HG02885 (cell line): ENCODE measurements at regions not wholly inside any gene's neighbourhood (a gene's known extent, or its start where the extent isn't known, plus 50 kb on each side); places are given as distances from the start of the nearest gene placed in this dataset.

Source experiments
- ATAC-seq: cut with Tn5 transposase; IDR thresholded peaks from one replicate; pipeline ENCODE4 v1.9.1; 2021; ENCODE audit warnings: mild to moderate bottlenecking; ENCODE audit not compliant: unreplicated experiment, poor library complexity

- ATAC-seq: no peak
These were observed 1423.6 kb downstream of the AACS start for GRCh38 chr12:126488806-126489205.

- ATAC-seq: no peak
These were observed 1426.9 kb downstream of the AACS start for GRCh38 chr12:126492181-126492580.

DNA sequence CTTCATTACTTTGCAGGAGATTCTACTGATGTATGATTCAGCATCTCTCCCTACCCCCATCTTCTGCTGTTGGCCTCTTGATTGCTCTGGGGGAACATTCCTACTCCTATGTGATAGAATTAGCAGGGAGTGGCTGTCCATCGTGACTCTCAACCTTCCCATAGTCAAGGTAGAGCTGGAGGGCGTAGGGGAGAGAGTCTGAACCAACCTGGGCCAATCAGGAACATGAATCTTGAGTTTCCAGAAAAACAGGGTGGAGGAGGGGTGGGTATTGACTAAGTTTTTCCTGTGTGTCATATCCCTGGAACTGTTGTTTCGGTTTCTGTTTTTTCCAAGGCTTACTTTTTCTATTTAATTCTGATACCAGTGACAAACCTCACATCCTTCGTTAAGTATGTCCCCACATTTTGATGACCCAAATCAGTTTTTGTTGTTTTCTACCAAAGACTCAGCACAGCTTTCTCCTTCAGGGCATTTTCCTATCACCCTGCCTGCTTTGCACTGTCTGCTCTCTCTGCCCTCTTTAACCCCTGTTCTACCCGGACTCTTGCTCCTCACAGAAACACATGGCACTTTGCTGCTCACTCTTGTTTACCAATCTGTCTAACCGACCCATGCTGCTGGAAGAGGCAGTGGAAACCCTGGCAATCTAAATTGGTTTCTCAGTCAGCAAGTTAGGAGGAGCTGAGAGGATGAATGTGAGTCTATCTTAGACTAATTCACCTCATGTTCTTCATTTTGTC lies 1428.3 kb downstream of the AACS start:
- ATAC-seq: no peak

- no peak for ATAC-seq
These were observed 1431.0 kb downstream of the AACS start for GRCh38 chr12:126496201-126496600.

GRCh38 chr12:126506426-126507182 lies 1441.4 kb downstream of the AACS start:
- no peak for ATAC-seq

DNA sequence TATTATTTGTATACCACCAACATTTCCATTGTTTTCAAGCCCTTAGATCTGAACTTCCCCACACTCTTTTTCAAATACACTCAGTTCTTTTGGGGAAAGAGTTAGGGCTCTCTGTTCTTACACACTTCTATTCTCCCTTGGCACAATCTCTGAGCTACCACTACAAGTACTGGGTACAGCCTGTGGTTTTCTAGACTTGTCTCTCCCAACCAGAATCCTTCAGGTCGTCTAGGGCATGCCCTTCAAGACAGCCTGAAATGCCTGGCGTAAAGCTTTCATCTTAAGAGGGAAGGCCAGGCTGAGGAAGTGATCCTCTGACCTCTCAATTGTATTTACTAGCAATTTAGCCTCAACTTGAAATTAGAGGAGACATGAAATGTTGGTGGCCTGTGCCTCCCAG lies 1442.0 kb downstream of the AACS start:
- no peak for ATAC-seq

- no peak for ATAC-seq
These were observed 1444.3 kb downstream of the AACS start for GRCh38 chr12:126509572-126509971.

DNA sequence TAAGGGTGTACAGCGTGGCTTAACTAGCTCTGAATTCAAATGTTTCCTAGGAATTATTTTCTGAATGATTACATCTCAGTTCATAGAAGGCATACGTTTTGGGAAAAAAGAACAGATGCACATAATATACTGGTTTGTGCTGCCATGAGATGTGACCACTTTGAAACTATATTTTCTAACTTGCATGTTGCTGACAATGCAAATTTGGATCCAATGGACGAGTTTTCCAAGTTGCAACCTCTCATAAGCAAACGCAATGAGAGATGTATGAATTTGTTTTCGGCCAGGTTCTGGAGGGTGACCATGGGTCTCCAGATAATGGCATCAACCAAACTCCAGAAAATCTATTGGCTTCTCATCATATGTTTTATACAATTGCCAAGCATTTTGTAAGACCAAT lies 1445.4 kb downstream of the AACS start:
- no peak for ATAC-seq

- no peak for ATAC-seq
These were observed 1448.0 kb downstream of the AACS start for GRCh38 chr12:126512916-126513913.

DNA sequence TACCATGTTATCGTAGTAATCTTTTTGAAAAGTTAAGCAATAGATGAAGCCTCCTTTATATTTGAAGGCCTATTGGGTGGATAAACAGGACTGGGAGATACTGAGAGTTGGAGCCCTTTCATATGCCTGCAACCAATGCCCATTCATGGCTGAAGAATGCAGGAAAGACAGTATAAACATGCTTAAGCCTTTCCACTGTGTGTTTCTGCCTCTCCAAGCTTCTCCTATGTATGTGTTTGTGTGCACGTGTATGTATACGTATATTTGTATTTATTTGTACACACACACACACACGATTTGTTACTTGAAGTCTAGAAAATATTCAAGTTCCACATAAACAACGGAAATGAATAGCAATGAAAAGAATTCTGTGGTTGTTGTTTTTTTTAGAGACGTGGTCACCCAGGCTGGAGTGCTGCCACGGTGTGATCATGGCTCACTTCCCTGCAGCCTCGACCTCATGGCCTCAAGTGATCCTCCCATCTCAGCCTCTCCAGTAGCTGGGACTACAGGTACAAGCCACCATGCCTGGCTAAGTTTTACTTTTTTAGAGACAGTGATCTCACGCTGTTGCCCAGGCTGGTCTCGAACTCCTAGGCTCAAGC lies 1453.5 kb downstream of the AACS start:
- no peak for ATAC-seq

GRCh38 chr12:126519833-126520232 lies 1454.6 kb downstream of the AACS start:
- no peak for ATAC-seq

DNA sequence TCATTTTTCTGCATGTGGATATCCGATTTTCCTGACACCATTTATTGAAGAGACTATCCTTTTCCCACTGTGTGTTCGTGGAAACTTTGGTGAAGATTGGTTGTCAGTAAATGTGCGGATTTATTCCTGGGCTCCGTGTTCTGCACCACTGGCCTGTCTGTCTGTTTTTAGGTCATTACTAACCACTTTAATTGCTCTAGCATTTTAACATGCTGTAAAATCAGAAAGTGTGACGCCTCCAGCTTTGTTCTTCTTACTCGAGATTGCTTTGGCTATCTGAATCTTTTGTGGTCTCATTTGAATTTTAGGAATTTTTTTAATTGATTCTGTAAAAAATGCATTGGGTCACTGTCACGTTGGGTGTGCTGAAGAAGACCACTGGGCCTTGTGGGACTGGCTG lies 1458.7 kb downstream of the AACS start:
- ATAC-seq: no peak

DNA sequence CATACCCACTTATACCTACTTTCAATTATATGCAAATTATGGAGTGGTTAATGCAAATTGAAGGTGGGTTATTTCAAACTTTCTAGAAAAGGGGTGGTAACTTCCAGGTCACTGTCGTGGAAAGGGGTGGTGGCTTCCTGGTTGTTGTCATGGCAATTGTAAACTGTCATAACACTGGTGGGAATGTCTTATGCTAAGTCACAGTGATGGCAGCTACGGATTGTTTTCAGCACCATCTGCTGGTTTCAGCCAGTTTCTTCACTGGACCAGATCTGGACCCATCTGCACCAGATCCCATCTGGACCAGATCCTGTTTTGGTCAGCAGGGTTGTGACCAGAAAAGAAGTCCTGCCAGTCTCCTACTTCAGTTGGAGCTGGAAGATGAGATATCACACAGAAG lies 1469.3 kb downstream of the AACS start:
- no peak for ATAC-seq

GRCh38 chr12:126534942-126535341 lies 1469.7 kb downstream of the AACS start:
- ATAC-seq: no peak

GRCh38 chr12:126535971-126536370 lies 1470.7 kb downstream of the AACS start:
- ATAC-seq: no peak

- no peak for ATAC-seq
These were observed 1472.8 kb downstream of the AACS start for GRCh38 chr12:126537961-126538530.

DNA sequence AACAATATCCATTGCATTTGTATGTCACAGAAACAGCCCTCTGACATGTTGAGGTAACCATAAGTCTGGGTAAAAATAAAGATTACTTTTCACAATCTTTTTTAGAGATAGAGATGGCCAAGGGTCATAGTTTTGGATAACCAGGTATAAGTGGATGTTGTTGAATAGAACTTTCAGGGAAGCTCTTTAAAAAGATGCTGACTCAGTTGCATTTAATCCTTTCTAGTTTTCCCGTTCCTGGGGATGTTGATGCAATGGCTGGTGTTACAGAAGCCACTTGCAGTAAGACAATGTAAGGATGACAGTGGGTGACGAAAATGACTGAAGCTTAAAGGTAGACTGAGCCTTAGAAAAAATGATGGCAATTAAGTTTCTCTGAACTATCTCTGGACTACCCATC lies 1473.7 kb downstream of the AACS start:
- ATAC-seq: no peak

GRCh38 chr12:126545411-126545810 lies 1480.2 kb downstream of the AACS start:
- ATAC-seq: no peak

DNA sequence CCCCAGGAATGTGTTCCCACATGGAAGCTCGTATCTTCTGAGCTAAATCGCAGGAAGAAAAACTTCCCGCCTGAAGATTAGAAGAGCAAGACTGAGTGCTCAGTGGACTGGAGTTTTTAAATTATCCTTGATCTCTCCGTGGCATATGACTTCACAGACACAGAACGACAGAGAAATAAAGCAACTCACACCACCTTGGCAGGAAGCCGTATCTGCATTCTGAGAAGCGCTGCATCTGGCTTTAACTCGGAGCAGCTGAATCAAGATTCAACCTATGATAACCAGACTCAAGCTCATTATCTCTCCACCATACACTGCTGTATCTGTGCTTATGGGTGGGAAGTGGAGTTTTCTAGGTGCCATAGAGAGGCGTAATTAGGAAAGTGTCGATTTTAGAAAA lies 1482.7 kb downstream of the AACS start:
- no peak for ATAC-seq

GRCh38 chr12:126551869-126552268 lies 1486.6 kb downstream of the AACS start:
- ATAC-seq: no peak
